Kidney (tissue), 13 donors: ENCODE measurements at regions not wholly inside any gene's neighbourhood (a gene's known extent, or its start where the extent isn't known, plus 50 kb on each side); places are given as distances from the start of the nearest gene placed in this dataset.

Source experiments
- DNase-seq, 5 donors: peaks; one replicate each; pipeline ENCODE4 v3.0.0-alpha.2; 2013 to 2020
- FAIRE-seq: peaks from 2 replicates; lab custom pipeline; 2012; peaks lifted over from hg19 to GRCh38; lab: Jason Lieb, UNC
- H3K27ac ChIP-seq, 2 donors: one replicate each; pipeline ENCODE4 v1.7.0; 2013; ENCODE audit warnings: low read depth in 2 of 2, low read length in 2 of 2, inconsistent platforms in 1 of 2
- H3K27me3 ChIP-seq: one replicate; pipeline ENCODE4 v1.7.1; 2013; ENCODE audit warnings: low read length, inconsistent platforms; ENCODE audit not compliant: control insufficient read depth, insufficient read depth
- H3K36me3 ChIP-seq, 3 donors: one replicate each; pipeline versions ENCODE4 v1.7.0 to v1.7.1; 2013; ENCODE audit warnings: low read length in 3 of 3, control low read depth in 1 of 3, inconsistent platforms in 1 of 3; ENCODE audit not compliant: insufficient read depth in 3 of 3, control insufficient read depth in 2 of 3
- H3K4me1 ChIP-seq, 3 donors: one replicate each; pipeline versions ENCODE4 v1.7.0 to v1.7.1; 2013; ENCODE audit warnings: low read length in 3 of 3, inconsistent platforms in 1 of 3, low read depth in 1 of 3; ENCODE audit not compliant: control insufficient read depth in 2 of 3, insufficient read depth in 2 of 3
- H3K4me3 ChIP-seq, 3 donors: one replicate each; pipeline versions ENCODE4 v1.7.0 to v1.8.1; 2013; ENCODE audit warnings: low read length in 3 of 3, control low read depth in 1 of 3, inconsistent platforms in 1 of 3
- H3K9ac ChIP-seq, 3 donors: one replicate each; pipeline versions ENCODE4 v1.7.0 to v1.7.1; 2013; ENCODE audit warnings: low read length in 3 of 3, control low read depth in 1 of 3, inconsistent platforms in 1 of 3
- H3K9me3 ChIP-seq, 3 donors: one replicate each; pipeline versions ENCODE4 v1.7.0 to v1.7.1; 2013; ENCODE audit warnings: low read length in 3 of 3, control low read depth in 1 of 3, inconsistent platforms in 1 of 3; ENCODE audit not compliant: control insufficient read depth in 2 of 3, insufficient read depth in 1 of 3
- CTCF ChIP-seq: IDR thresholded peaks from 3 replicates; pipeline ENCODE4 v1.5.1; 2012; ENCODE audit warnings: mild to moderate bottlenecking, moderate library complexity, borderline replicate concordance; ENCODE audit not compliant: insufficient read depth; ENCODE audit errors: extremely low read depth
- intact Hi-C: fragments of 100-400 bp; cut with DNase I; formaldehyde crosslinking; loops from one replicate; pipeline ENCODE4 v1.11.1; 2022
- donor health status: control.
- donor health status: control.
- donor health status: control.
- donor health status: control.
- donor health status: control.
- donor health status: DM: yes; HTN: yes; CAD: no.
- donor health status: Normal renal cell carcinoma (clear cell type).

DNA sequence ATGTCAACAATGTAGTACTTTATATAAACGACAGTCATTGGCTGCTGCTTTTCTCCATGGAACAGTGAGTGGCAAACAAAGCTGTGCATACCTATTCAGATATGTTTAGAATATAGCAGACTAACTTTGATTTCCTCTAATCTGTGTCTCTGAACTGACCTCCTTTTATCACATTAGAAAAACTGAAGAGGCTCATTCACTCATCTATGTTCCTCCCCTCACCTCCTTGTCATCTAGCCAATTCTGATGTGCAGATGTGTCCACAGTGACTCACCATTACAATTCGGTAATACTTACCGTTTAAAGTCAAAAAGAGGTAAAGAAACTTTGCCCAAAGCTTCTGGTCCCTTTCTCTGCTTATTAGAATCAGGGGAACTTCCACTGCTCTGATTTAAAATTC lies 51.5 kb upstream of the RPS13 start:
- Histone ChIP-seq H3K9ac (no peak overlapping the region), H3K27ac (no peak overlapping the region), H3K36me3 (peaks cover 0 to 16% (median 3%) of the 10 kb centered on the region in 3 donors), H3K4me1 (no peaks in the 10 kb centered on the region), H3K4me3 (no peak overlapping the region), H3K9me3 (no peaks in the 10 kb centered on the region), H3K27me3 (no peaks in the 10 kb centered on the region)
- DNase-seq = no peak
- TF ChIP-seq CTCF = no peak
- intact Hi-C loops = no loop called here
- FAIRE-seq = no peak
